ENCODE measurements at regions not wholly inside any gene's neighbourhood (a gene's known extent, or its start where the extent isn't known, plus 50 kb on each side); places are given as distances from the start of the nearest gene placed in this dataset.

- Histone ChIP-seq H2AFZ (ENCODE audit: low read depth, low read length) (no peak overlapping the region; the same call in 1 of the 2 replicates), H4K20me1 (ENCODE audit: insufficient read depth, low read length) (no peaks in the 10 kb centered on the region), H3K36me3 (ENCODE audit: insufficient read depth, low read length) (no peaks in the 10 kb centered on the region), H3K27ac (ENCODE audit: low read length) (peak overlapping the region; percentile 63), H3K4me2 (ENCODE audit: insufficient read depth, low read length) (peak overlapping the region; percentile 26; the same call in 1 of the 2 replicates), H3K9ac (ENCODE audit: low read depth, low read length) (no peak overlapping the region), H3K79me2 (ENCODE audit: insufficient read depth, low read length) (no peaks in the 10 kb centered on the region), H3K4me1 (ENCODE audit: insufficient read depth, low read length) (peaks cover 17% of the 10 kb centered on the region), H3K4me3 (ENCODE audit: low read depth in 1 of 2, low read length in 2 of 2) (no peak overlapping the region), H3K9me3 (ENCODE audit: insufficient read depth, low read length, severe bottlenecking) (peaks cover 18% of the 10 kb centered on the region), H3K27me3 (ENCODE audit: insufficient read depth, low read length, poor library complexity) (no peaks in the 10 kb centered on the region)
- DNase-seq (peak; percentile 28), ATAC-seq (ENCODE audit: insufficient read depth, low read depth) (peak; percentile 85)
- no peak for TF ChIP-seq EZH2 (IDR thresholded peaks at IDR 0.05; ENCODE audit: borderline replicate concordance, low read depth, low read length, severe bottlenecking)
- no peak for TF ChIP-seq CTCF (IDR thresholded peaks at IDR 0.05; ENCODE audit: borderline replicate concordance, extremely low read depth, low read length, poor library complexity, severe bottlenecking)
Observed at GRCh38 chr4:133045288-133045687, 103.8 kb upstream of the PCDH10 start.

DNA sequence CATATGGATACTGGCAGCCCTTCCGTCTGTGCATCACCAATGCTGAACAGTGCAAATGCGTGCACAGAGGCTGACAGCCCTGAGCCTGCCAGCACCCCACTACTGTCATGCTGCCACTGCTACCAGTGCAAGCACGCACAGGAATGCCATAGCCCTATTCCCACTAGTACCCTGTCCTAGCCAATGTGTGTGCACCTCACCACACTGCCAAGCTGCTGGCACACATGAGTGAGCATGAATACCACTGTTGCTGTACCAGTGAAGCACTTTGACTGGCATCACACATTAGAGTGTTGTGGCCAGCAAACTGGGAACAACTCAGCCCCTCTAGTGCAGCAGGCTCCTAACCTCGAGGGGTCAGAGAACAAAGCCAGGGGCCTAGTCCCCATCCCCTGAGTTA lies 102.9 kb upstream of the PCDH10 start:
- H2AFZ ChIP-seq (ENCODE audit: low read depth, low read length): peak overlapping the region; percentile 66; the same call in 1 of the 2 replicates
- no peak overlapping the region for H3K9ac ChIP-seq (ENCODE audit: low read depth, low read length)
- H3K79me2 ChIP-seq (ENCODE audit: insufficient read depth, low read length): no peaks in the 10 kb centered on the region
- no peak overlapping the region for H3K4me3 ChIP-seq (ENCODE audit: low read depth in 1 of 2, low read length in 2 of 2)
- no peak overlapping the region for H3K4me2 ChIP-seq (ENCODE audit: insufficient read depth, low read length)
- H3K27ac ChIP-seq (ENCODE audit: low read length): peak overlapping the region; percentile 58; the same call in 1 of the 2 replicates
- peaks cover 16% of the 10 kb centered on the region for H3K9me3 ChIP-seq (ENCODE audit: insufficient read depth, low read length, severe bottlenecking)
- DNase-seq (no peak), ATAC-seq (ENCODE audit: insufficient read depth, low read depth) (no peak)
- no peaks in the 10 kb centered on the region for H3K27me3 ChIP-seq (ENCODE audit: insufficient read depth, low read length, poor library complexity)
- no peak for TF ChIP-seq EZH2 (IDR thresholded peaks at IDR 0.05; ENCODE audit: borderline replicate concordance, low read depth, low read length, severe bottlenecking)
- no peak for TF ChIP-seq CTCF (IDR thresholded peaks at IDR 0.05; ENCODE audit: borderline replicate concordance, extremely low read depth, low read length, poor library complexity, severe bottlenecking)
- no peaks in the 10 kb centered on the region for H3K36me3 ChIP-seq (ENCODE audit: insufficient read depth, low read length)
- H3K4me1 ChIP-seq (ENCODE audit: insufficient read depth, low read length): peaks cover 17% of the 10 kb centered on the region
- no peaks in the 10 kb centered on the region for H4K20me1 ChIP-seq (ENCODE audit: insufficient read depth, low read length)

DNA sequence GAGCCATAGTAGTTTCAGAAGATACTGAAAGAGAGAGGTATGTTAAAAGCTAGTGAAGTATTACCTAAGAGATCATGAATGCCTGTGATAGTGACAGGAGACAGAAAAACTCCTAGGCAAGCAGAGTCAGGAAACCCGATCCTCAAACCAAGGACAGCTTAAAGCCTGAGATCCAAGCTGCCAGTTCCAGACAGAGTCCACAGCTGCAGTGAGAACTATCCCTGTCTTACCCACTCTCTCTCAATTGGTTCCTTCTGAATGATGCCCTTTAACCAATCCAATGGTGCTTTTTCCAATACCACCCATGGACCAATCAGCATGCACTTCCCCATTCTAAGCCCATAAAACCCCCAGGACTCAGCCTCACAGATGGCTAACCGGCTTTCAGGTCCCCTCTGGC lies 90.4 kb upstream of the PCDH10 start:
- Histone ChIP-seq H2AFZ (ENCODE audit: low read depth, low read length) (no peak overlapping the region), H3K4me1 (ENCODE audit: insufficient read depth, low read length) (no peaks in the 10 kb centered on the region), H3K36me3 (ENCODE audit: insufficient read depth, low read length) (no peaks in the 10 kb centered on the region), H3K27me3 (ENCODE audit: insufficient read depth, low read length, poor library complexity) (no peaks in the 10 kb centered on the region), H3K4me3 (ENCODE audit: low read depth in 1 of 2, low read length in 2 of 2) (no peak overlapping the region), H3K4me2 (ENCODE audit: insufficient read depth, low read length) (no peak overlapping the region), H3K9ac (ENCODE audit: low read depth, low read length) (no peak overlapping the region), H3K79me2 (ENCODE audit: insufficient read depth, low read length) (no peaks in the 10 kb centered on the region), H4K20me1 (ENCODE audit: insufficient read depth, low read length) (no peaks in the 10 kb centered on the region), H3K27ac (ENCODE audit: low read length) (no peak overlapping the region), H3K9me3 (ENCODE audit: insufficient read depth, low read length, severe bottlenecking) (peaks cover 2% of the 10 kb centered on the region)
- TF ChIP-seq EZH2 (IDR thresholded peaks at IDR 0.05; ENCODE audit: borderline replicate concordance, low read depth, low read length, severe bottlenecking) (no peak), CTCF (IDR thresholded peaks at IDR 0.05; ENCODE audit: borderline replicate concordance, extremely low read depth, low read length, poor library complexity, severe bottlenecking) (no peak)
- ATAC-seq (ENCODE audit: insufficient read depth, low read depth) (no peak), DNase-seq (no peak)

GRCh38 chr4:133059117-133059516 lies 90.0 kb upstream of the PCDH10 start:
- TF ChIP-seq CTCF (IDR thresholded peaks at IDR 0.05; ENCODE audit: borderline replicate concordance, extremely low read depth, low read length, poor library complexity, severe bottlenecking): no peak
- no peak for TF ChIP-seq EZH2 (IDR thresholded peaks at IDR 0.05; ENCODE audit: borderline replicate concordance, low read depth, low read length, severe bottlenecking)
- Histone ChIP-seq H3K27ac (ENCODE audit: low read length) (no peak overlapping the region), H4K20me1 (ENCODE audit: insufficient read depth, low read length) (no peaks in the 10 kb centered on the region), H3K4me3 (ENCODE audit: low read depth in 1 of 2, low read length in 2 of 2) (no peak overlapping the region), H3K36me3 (ENCODE audit: insufficient read depth, low read length) (no peaks in the 10 kb centered on the region), H3K79me2 (ENCODE audit: insufficient read depth, low read length) (no peaks in the 10 kb centered on the region), H3K9me3 (ENCODE audit: insufficient read depth, low read length, severe bottlenecking) (peaks cover 2% of the 10 kb centered on the region), H3K27me3 (ENCODE audit: insufficient read depth, low read length, poor library complexity) (no peaks in the 10 kb centered on the region), H3K4me2 (ENCODE audit: insufficient read depth, low read length) (no peak overlapping the region), H3K4me1 (ENCODE audit: insufficient read depth, low read length) (no peaks in the 10 kb centered on the region), H3K9ac (ENCODE audit: low read depth, low read length) (no peak overlapping the region), H2AFZ (ENCODE audit: low read depth, low read length) (no peak overlapping the region)
- DNase-seq (no peak), ATAC-seq (ENCODE audit: insufficient read depth, low read depth) (no peak)
